ENCODE measurements at regions not wholly inside any gene's neighbourhood (a gene's known extent, or its start where the extent isn't known, plus 50 kb on each side); places are given as distances from the start of the nearest gene placed in this dataset.

GRCh38 chr6:145267076-145267867, 468.0 kb downstream of the EPM2A start (continued):
- peak; percentile 80 for TF ChIP-seq SRF (IDR thresholded peaks at IDR 0.05; ENCODE audit: low read depth, low read length)
- TF ChIP-seq PTBP1 (IDR thresholded peaks at IDR 0.05; ENCODE audit: low read depth, low read length, poor library complexity, severe bottlenecking) = peak; percentile 77
- peak; percentile 37 for TF ChIP-seq YY1 (IDR thresholded peaks at IDR 0.05; ENCODE audit: insufficient read depth, insufficient replicate concordance, low read depth, low read length)
- no peak for TF ChIP-seq GPN1 (CRISPR knock-in tag; IDR thresholded peaks at IDR 0.05; ENCODE audit: borderline replicate concordance)
- TF ChIP-seq E2F2 (CRISPR knock-in tag; IDR thresholded peaks at IDR 0.05; ENCODE audit: borderline replicate concordance) = no peak
- peak; percentile 99 for TF ChIP-seq FOXK1 (CRISPR knock-in tag; IDR thresholded peaks at IDR 0.05; ENCODE audit: borderline replicate concordance, low read depth)
- TF ChIP-seq ZFP36 (IDR thresholded peaks at IDR 0.05; ENCODE audit: borderline replicate concordance, low read depth, low read length, partially characterized antibody) = peak; percentile 93
- no peak; the same call in 1 of the 2 replicates for TF ChIP-seq ZNF235 (CRISPR knock-in tag; IDR thresholded peaks at IDR 0.05; ENCODE audit: borderline replicate concordance)
- peak; percentile 96 for TF ChIP-seq ZNF772 (CRISPR knock-in tag; IDR thresholded peaks at IDR 0.05)
- peak; percentile 63 for TF ChIP-seq CCDC6 (CRISPR knock-in tag; IDR thresholded peaks at IDR 0.05)
- TF ChIP-seq MIXL1 (CRISPR knock-in tag; IDR thresholded peaks at IDR 0.05) = peak; percentile 94
- peak; percentile 97 for TF ChIP-seq CREM (IDR thresholded peaks at IDR 0.05)
- TF ChIP-seq CREM (CRISPR knock-in tag; IDR thresholded peaks at IDR 0.05) = no peak
- peak; percentile 69; the same call in 1 of the 2 replicates for TF ChIP-seq YEATS4 (CRISPR knock-in tag; IDR thresholded peaks at IDR 0.05; ENCODE audit: borderline replicate concordance)
- no peak for TF ChIP-seq ZNF709 (CRISPR knock-in tag; IDR thresholded peaks at IDR 0.05)
- TF ChIP-seq TCF7 (IDR thresholded peaks at IDR 0.05; ENCODE audit: low read depth) = peak; percentile 97
- TF ChIP-seq HNF1A (IDR thresholded peaks at IDR 0.05; ENCODE audit: low read depth) = peak; percentile 90
- TF ChIP-seq HNF1A (CRISPR knock-in tag; IDR thresholded peaks at IDR 0.05; ENCODE audit: borderline replicate concordance) = peak; percentile 94
- no peak for TF ChIP-seq ZNF841 (CRISPR knock-in tag; IDR thresholded peaks at IDR 0.05; ENCODE audit: borderline replicate concordance)
- no peak for TF ChIP-seq MTA3 (CRISPR knock-in tag; IDR thresholded peaks at IDR 0.05)
- TF ChIP-seq ZNF468 (CRISPR knock-in tag; IDR thresholded peaks at IDR 0.05) = no peak
- peak; percentile 91 for TF ChIP-seq ZNF557 (CRISPR knock-in tag; IDR thresholded peaks at IDR 0.05)
- TF ChIP-seq PLRG1 (conservative IDR thresholded peaks at IDR 0.05) = no peak
- peak; percentile 83; the same call in 1 of the 2 replicates for TF ChIP-seq KDM4B (CRISPR knock-in tag; IDR thresholded peaks at IDR 0.05)
- TF ChIP-seq ZNF12 (CRISPR knock-in tag; IDR thresholded peaks at IDR 0.05) = peak; percentile 82; the same call in 1 of the 2 replicates

All from HepG2 (cell line).